Gastrocnemius medialis (tissue), 4 donors: ENCODE measurements at regions not wholly inside any gene's neighbourhood (a gene's known extent, or its start where the extent isn't known, plus 50 kb on each side); places are given as distances from the start of the nearest gene placed in this dataset.

ENCODE experiments used
- ATAC-seq, 2 donors: fragments of 150-250 bp; one replicate each; pipeline ENCODE4 v1.9.1; 2016
- DNase-seq, 2 donors: peaks; one replicate each; pipeline ENCODE4 v3.0.0-alpha.2; 2019
- H3K27ac ChIP-seq, 4 donors: fragments of 200-600 bp; sonication (generic); 1 replicate in 1 of 4; 2 replicates in 3 of 4; pipeline ENCODE4 v1.5.1; 2016 to 2018; ENCODE audit warnings: mild to moderate bottlenecking in 2 of 4, moderate library complexity in 1 of 4
- H3K27me3 ChIP-seq, 3 donors: fragments of 200-600 bp; sonication (generic) in 2 of 3; 1 replicate in 1 of 3; 2 replicates in 2 of 3; pipeline versions ENCODE4 v1.5.1 to v1.6.0; 2016 to 2019; ENCODE audit warnings: mild to moderate bottlenecking in 1 of 3, moderate library complexity in 1 of 3
- H3K36me3 ChIP-seq, 2 donors: fragments of 200-600 bp; sonication (generic) in 1 of 2; one replicate each; pipeline ENCODE4 v1.5.1; 2017 to 2018
- H3K4me1 ChIP-seq, 2 donors: fragments of 200-600 bp; sonication (generic) in 1 of 2; one replicate each; pipeline ENCODE4 v1.5.1; 2016 to 2017; ENCODE audit warnings: mild to moderate bottlenecking in 2 of 2
- H3K4me3 ChIP-seq, 4 donors: fragments of 200-600 bp; sonication (generic) in 3 of 4; 1 replicate in 1 of 4; 2 replicates in 3 of 4; pipeline ENCODE4 v1.5.1; 2016 to 2019; ENCODE audit warnings: mild to moderate bottlenecking in 2 of 4
- H3K9me3 ChIP-seq, 3 donors: fragments of 200-600 bp; sonication (generic) in 2 of 3; 1 replicate in 1 of 3; 2 replicates in 2 of 3; pipeline ENCODE4 v1.5.1; 2016 to 2019
- POLR2A ChIP-seq, 2 donors: fragments of 450-650 bp; IDR thresholded peaks; one replicate each; pipeline ENCODE4 v1.6.1; 2017; ENCODE audit warnings: antibody characterized with exemption in 2 of 2, mild to moderate bottlenecking in 2 of 2, moderate library complexity in 2 of 2
- in situ Hi-C, 4 donors: fragments of 200-750 bp; cut with MboI; loops; one replicate each; pipeline versions ENCODE4 v1.15.0 to v1.8.0; 2017; ENCODE audit warnings: low sequenced_read_pairs in 4 of 4
- intact Hi-C: fragments of 100-400 bp; cut with DNase I; formaldehyde crosslinking; loops from one replicate; pipeline ENCODE4 v1.15.1; 2023; ENCODE audit warnings: low total_unique reads
- TF ChIP-seq, protein P1 (sequence below), 5 experiments: fragments of 450-650 bp in 3 of 5; fragments of 200-600 bp in 2 of 5; sonication (generic) in 2 of 5; IDR thresholded peaks in 4 of 5; conservative IDR thresholded peaks in 1 of 5; 1 replicate in 4 of 5; 2 replicates in 1 of 5; pipeline ENCODE4 v1.5.1; 2016 to 2019; ENCODE audit warnings: antibody characterized with exemption in 5 of 5, mild to moderate bottlenecking in 3 of 5, moderate library complexity in 3 of 5

DNA sequence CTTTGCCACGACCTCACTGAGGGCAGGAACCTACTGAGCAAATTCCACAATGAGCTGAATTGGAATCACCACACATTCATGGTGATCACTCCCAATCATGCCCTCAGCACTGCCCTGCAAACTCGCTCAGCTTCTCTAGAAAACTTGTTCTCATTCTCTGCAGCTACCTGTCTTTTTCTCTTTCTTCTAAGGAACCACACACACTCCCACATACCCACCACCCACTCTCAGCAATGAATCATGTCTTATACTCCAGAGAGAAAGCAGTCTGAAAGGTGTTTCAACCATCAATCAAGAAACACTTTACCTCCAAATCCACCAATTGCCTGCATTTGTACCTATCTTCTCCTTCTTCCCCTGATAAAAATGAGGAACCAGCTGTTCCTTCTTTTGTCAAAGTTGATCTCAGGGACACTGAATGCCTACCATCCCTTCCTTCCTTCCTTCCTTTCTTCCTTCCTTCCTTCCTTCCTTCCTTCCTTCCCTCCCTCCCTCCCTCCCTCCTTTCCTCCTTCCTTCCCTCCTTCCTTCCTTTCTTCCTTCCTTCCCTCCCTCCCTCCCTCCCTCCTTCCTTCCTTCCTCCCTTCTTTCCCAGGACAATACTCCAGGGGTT lies 84.6 kb upstream of the SGK1 start:
- Histone ChIP-seq H3K9me3 (no peaks in the 10 kb centered on the region), H3K27me3 (no peaks in the 10 kb centered on the region), H3K27ac (peak overlapping the region in 2 of 4 donors; percentile 36 to 59), H3K4me1 (peaks cover 11 to 22% of the 10 kb centered on the region in 2 donors), H3K36me3 (no peaks in the 10 kb centered on the region), H3K4me3 (no peak overlapping the region)
- intact Hi-C loops (loop anchor here (5.0 kb wide), 3 partner anchors 50 to 225 kb away; no protein-coding TSS in a partner anchor), in situ Hi-C loops (no loop called here)
- TF ChIP-seq, protein P1, sequence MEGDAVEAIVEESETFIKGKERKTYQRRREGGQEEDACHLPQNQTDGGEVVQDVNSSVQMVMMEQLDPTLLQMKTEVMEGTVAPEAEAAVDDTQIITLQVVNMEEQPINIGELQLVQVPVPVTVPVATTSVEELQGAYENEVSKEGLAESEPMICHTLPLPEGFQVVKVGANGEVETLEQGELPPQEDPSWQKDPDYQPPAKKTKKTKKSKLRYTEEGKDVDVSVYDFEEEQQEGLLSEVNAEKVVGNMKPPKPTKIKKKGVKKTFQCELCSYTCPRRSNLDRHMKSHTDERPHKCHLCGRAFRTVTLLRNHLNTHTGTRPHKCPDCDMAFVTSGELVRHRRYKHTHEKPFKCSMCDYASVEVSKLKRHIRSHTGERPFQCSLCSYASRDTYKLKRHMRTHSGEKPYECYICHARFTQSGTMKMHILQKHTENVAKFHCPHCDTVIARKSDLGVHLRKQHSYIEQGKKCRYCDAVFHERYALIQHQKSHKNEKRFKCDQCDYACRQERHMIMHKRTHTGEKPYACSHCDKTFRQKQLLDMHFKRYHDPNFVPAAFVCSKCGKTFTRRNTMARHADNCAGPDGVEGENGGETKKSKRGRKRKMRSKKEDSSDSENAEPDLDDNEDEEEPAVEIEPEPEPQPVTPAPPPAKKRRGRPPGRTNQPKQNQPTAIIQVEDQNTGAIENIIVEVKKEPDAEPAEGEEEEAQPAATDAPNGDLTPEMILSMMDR (IDR thresholded peaks at IDR 0.05 in 4 of 5, conservative IDR thresholded peaks at IDR 0.05 in 1 of 5) = no peak
- no peak for TF ChIP-seq POLR2A (IDR thresholded peaks at IDR 0.05)
- ATAC-seq (no peak), DNase-seq (no peak)

DNA sequence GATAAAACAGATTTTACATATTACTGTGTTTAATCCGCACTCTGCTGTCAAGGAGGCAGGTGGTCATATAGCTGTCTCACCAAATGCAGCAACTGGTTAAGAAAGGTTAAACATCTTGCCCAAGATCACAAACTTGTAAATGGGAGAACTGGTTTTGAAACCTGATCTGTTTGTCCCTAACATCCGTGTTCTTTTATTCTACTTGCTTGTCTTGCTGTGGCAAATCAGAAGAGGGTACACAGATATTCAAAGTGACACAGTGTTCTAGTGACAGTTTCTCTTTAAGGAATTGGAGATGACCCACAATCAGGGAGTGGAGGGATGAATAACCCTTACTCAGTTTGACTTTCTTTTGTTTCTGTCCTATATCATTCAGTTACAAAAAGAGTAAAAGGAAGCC lies 83.0 kb upstream of the SGK1 start:
- peak; percentile 76 to 89 for ATAC-seq
- intact Hi-C loops = loop anchor here (5.0 kb wide), 3 partner anchors 49 to 224 kb away; no protein-coding TSS in a partner anchor
- H3K4me1 ChIP-seq = peaks cover 13 to 22% of the 10 kb centered on the region in 2 donors

DNA sequence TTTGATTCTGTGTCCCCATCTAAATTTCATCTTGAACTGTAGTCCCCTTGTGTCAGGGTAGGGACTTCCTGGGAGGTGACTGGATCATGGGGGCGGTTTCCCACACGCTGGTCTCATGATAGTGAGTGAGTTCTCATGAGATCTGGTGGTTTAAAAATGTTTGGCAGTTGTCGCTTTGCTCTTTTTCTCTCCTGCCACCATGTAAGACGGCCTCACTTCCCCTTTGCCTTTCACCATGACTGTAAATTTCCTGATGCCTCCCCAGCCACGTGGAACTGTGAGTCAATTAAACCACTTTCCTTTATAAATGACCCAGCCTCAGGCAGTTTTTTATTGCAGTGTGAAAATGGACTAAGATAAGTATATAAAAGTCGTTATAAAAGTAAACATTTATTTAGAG lies 80.5 kb upstream of the SGK1 start:
- in situ Hi-C loops = no loop called here
- Histone ChIP-seq H3K27ac (peak overlapping the region in 2 of 4 donors; percentile 10 to 53), H3K27me3 (no peaks in the 10 kb centered on the region), H3K4me1 (peaks cover 13 to 22% of the 10 kb centered on the region in 2 donors), H3K36me3 (no peaks in the 10 kb centered on the region), H3K9me3 (no peaks in the 10 kb centered on the region), H3K4me3 (no peak overlapping the region)
- TF ChIP-seq, protein P1 (IDR thresholded peaks at IDR 0.05 in 4 of 5, conservative IDR thresholded peaks at IDR 0.05 in 1 of 5) = no peak
- TF ChIP-seq POLR2A (IDR thresholded peaks at IDR 0.05) = no peak
- peak; percentile 23 to 25 for DNase-seq
- intact Hi-C loops = no loop called here
- ATAC-seq = peak in 1 of 2 donors; percentile 7

More for the DNA sequence above, 83.0 kb upstream of the SGK1 start:
- in situ Hi-C loops = no loop called here
- H3K9me3 ChIP-seq = no peaks in the 10 kb centered on the region
- no peak for DNase-seq
- no peak overlapping the region for H3K4me3 ChIP-seq
- H3K27me3 ChIP-seq = no peaks in the 10 kb centered on the region
- no peaks in the 10 kb centered on the region for H3K36me3 ChIP-seq
- TF ChIP-seq, protein P1 (IDR thresholded peaks at IDR 0.05 in 4 of 5, conservative IDR thresholded peaks at IDR 0.05 in 1 of 5) = no peak
- no peak for TF ChIP-seq POLR2A (IDR thresholded peaks at IDR 0.05)
- H3K27ac ChIP-seq = peak overlapping the region in 3 of 4 donors; percentile 21 to 61 (median 38)

DNA sequence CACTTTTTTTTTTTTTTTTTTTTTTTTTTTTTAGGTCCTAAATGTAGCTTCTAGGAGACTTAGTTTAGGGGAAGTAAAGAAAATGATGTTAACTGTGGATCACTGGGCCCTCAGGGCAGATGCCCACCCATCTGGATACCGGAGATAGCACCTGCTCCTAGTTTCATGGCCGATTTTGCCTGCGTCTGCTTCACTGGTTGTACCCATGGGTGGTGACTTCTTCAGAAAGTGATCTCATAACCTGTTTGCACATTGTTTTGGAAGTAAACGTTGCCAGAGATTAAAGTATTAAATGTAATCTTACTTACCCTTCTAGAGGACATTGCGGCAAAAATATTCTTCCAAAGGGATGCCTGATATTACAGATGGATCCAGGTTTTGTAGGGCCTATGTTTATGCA lies 79.8 kb upstream of the SGK1 start:
- H3K36me3 ChIP-seq = no peaks in the 10 kb centered on the region
- H3K4me3 ChIP-seq = no peak overlapping the region
- no peak for DNase-seq
- H3K27ac ChIP-seq = peak overlapping the region in 2 of 4 donors; percentile 28 to 53
- no peak for ATAC-seq
- intact Hi-C loops (no loop called here), in situ Hi-C loops (no loop called here)
- H3K9me3 ChIP-seq = no peaks in the 10 kb centered on the region
- peaks cover 13 to 22% of the 10 kb centered on the region in 2 donors for H3K4me1 ChIP-seq
- no peaks in the 10 kb centered on the region for H3K27me3 ChIP-seq
- no peak for TF ChIP-seq POLR2A (IDR thresholded peaks at IDR 0.05)
- TF ChIP-seq, protein P1 (IDR thresholded peaks at IDR 0.05 in 4 of 5, conservative IDR thresholded peaks at IDR 0.05 in 1 of 5) = no peak
